Activated naive CD8-positive, alpha-beta T cell treated with anti-CD3 and anti-CD28 coated beads, Interleukin-2, amount 10 ng/mL, durations not matched to agents 7 days and 5 days (primary cell): ENCODE measurements at regions not wholly inside any gene's neighbourhood (a gene's known extent, or its start where the extent isn't known, plus 50 kb on each side); places are given as distances from the start of the nearest gene placed in this dataset.
"Not testable (repeated sequence)": the region's sequence is repeated elsewhere in the genome, so short reads cannot be mapped to it uniquely, and the experiment has no call there.

Source experiments
- ATAC-seq: fragments of 150-1000 bp; cut with Tn5 transposase; one replicate; pipeline ENCODE4 v1.10.0; 2021; ENCODE audit warnings: low read depth, moderate library complexity
- POLR2A ChIA-PET: fragments of 350-600 bp; sonication (Branson Sonifier 250); formaldehyde crosslinking; loops from one replicate; lab custom pipeline; 2021; ENCODE audit warnings: antibody characterized with exemption; lab: Charles Lee
- DNase-seq: peaks from one replicate; pipeline ENCODE4 v3.0.0; 2021
- H3K27ac Mint-ChIP-seq: one replicate; pipeline ENCODE4 v1.8.0; 2022; ENCODE audit warnings: mild to moderate bottlenecking, mixed read lengths
- H3K27me3 Mint-ChIP-seq: one replicate; pipeline ENCODE4 v1.8.0; 2022; ENCODE audit warnings: mild to moderate bottlenecking, moderate library complexity, mixed read lengths
- H3K36me3 Mint-ChIP-seq: one replicate; pipeline ENCODE4 v1.8.0; 2021; ENCODE audit warnings: mild to moderate bottlenecking, mixed read lengths
- H3K4me1 Mint-ChIP-seq: one replicate; pipeline ENCODE4 v1.8.0; 2021; ENCODE audit warnings: mixed read lengths
- H3K4me3 Mint-ChIP-seq: one replicate; pipeline ENCODE4 v1.8.0; 2022; ENCODE audit warnings: mild to moderate bottlenecking, moderate library complexity, mixed read lengths
- H3K9me3 Mint-ChIP-seq: one replicate; pipeline ENCODE4 v1.8.0; 2021; ENCODE audit warnings: mixed read lengths

DNA sequence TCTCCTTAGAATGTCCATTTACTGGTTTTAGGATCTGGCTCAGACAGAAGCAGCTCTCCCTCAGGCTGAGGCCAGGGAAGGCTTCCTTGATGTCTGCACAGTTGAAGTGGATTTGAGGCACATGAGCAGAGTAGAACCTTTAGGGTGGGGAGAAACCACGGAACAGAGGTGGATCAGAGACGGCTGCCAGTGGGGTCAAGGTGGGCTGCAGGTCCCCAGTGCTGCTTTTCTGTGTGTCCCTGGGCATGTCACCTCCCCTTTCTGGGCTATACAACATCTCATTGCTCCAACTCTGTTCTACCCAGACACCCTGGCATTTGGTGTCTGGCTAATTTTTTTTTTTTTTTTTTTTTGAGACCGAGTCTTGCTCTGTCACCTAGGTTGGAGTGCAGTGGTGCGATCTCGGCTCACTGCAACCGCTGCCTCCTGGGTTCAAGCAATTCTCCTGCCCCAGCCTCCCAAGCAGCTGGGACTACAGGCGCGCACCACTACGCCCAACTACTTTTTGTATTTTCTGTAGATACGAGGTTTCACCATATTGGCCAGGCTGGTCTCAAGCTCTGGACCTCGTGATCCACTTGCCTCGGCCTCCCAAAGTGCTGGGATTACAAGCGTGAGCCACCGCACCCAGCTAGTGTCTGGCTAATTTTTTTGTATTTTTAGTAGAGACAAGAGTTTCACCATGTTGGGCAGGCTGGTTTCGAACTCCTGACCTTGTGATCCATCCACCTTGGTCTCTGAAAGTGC is 73.3 kb upstream of the THOC3 start:
- H3K27me3 Mint-ChIP-seq, POLR2A ChIA-PET, H3K27ac Mint-ChIP-seq, ATAC-seq, H3K9me3 Mint-ChIP-seq, H3K4me3 Mint-ChIP-seq, H3K36me3 Mint-ChIP-seq, DNase-seq: not testable (repeated sequence)
- peaks cover 10% of the 10 kb centered on the region for H3K4me1 Mint-ChIP-seq

DNA sequence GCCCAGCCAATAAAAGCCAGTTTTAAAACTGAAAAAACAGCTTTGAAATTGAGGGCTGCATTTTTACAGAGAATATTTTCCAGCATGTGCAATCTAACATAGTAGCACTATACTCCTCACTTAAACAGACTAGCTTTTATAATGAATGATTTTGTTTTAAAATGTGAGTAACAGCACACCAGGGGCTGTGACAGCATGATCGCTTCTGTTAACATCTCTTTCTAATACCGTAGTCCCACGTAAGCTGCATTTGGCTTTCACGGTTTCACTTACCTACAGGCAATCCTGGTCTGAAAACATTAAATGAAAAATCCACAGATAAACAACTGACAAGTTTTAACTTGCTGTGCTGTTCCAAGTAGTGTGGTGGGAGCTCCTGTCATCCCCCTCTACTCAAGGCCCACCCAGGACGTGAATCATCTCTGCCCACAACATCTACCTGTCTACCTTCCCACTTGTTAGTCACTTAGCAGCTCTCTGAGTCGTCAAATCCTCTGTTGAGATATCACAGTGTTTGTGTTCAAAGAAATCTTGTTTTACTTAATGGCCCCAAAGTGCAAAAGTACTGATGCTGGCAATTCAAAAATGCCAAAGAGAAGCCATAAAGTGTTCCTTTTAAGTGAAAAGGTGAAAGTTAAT is 74.0 kb upstream of the THOC3 start:
- H3K36me3 Mint-ChIP-seq, H3K4me1 Mint-ChIP-seq, DNase-seq, H3K27me3 Mint-ChIP-seq, H3K9me3 Mint-ChIP-seq, POLR2A ChIA-PET: not testable (repeated sequence)
- peak; percentile 68 for ATAC-seq
- Mint-ChIP-seq H3K27ac (peak overlapping the region; percentile 65), H3K4me3 (peak overlapping the region; percentile 10)

GRCh38 chr5:176043252-176043829 is 75.2 kb upstream of the THOC3 start:
- ATAC-seq, POLR2A ChIA-PET, H3K27ac Mint-ChIP-seq, H3K27me3 Mint-ChIP-seq, DNase-seq, H3K4me1 Mint-ChIP-seq, H3K9me3 Mint-ChIP-seq, H3K4me3 Mint-ChIP-seq, H3K36me3 Mint-ChIP-seq: not testable (repeated sequence)

GRCh38 chr5:176043986-176044385 is 75.9 kb upstream of the THOC3 start:
- POLR2A ChIA-PET, H3K4me3 Mint-ChIP-seq, ATAC-seq, H3K9me3 Mint-ChIP-seq, H3K36me3 Mint-ChIP-seq, DNase-seq, H3K27ac Mint-ChIP-seq, H3K27me3 Mint-ChIP-seq: not testable (repeated sequence)
- H3K4me1 Mint-ChIP-seq, result peaks cover 12% of the 10 kb centered on the region

DNA sequence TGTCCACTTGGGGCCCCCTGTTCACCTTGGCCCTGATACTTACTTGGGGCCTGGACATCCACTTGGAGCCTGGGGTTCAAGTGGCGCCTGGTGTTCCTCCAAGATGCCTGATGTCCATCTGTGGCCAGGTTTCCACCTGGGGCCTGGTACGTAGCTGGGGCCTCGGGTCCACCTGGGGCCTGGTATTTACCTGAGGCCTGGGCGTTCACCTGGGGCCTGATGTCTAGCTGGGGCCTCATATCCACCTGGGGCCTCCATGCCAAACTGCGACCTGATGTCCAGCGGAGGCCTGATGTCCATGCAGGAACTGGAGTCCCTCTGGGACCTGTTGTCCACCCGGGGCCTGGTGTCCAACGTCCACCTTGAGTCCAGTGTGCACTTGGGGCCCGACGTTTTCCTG is 76.3 kb upstream of the THOC3 start:
- H3K27me3 Mint-ChIP-seq, H3K4me3 Mint-ChIP-seq: not testable (repeated sequence)

DNA sequence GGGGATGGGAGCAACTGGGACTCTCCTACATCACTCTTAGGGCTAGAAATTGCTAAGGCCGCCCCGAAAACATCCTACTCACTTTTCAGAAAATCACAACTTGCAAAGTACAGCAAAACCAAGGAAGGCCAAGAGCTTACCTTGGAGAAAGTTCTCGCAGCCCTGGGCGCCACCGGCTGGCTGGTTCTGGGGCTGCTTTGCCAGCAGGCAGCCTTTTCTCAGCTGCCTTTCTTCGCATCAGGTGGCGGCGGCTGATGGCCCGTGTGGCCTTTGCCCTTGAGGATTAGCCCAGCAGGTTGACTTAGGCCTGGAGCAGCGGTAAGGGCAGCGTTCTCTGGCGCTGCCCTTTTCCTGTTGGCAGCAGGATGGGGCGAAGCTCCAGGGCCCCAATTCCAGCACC is 77.3 kb upstream of the THOC3 start:
- ATAC-seq, POLR2A ChIA-PET, H3K36me3 Mint-ChIP-seq, DNase-seq, H3K27me3 Mint-ChIP-seq, H3K9me3 Mint-ChIP-seq, H3K4me3 Mint-ChIP-seq, H3K27ac Mint-ChIP-seq: not testable (repeated sequence)
- H3K4me1 Mint-ChIP-seq, result peaks cover 11% of the 10 kb centered on the region

More for the DNA sequence above, 76.3 kb upstream of the THOC3 start:
- peaks cover 12% of the 10 kb centered on the region for H3K4me1 Mint-ChIP-seq
- H3K36me3 Mint-ChIP-seq, POLR2A ChIA-PET, DNase-seq, ATAC-seq, H3K27ac Mint-ChIP-seq, H3K9me3 Mint-ChIP-seq: not testable (repeated sequence)

DNA sequence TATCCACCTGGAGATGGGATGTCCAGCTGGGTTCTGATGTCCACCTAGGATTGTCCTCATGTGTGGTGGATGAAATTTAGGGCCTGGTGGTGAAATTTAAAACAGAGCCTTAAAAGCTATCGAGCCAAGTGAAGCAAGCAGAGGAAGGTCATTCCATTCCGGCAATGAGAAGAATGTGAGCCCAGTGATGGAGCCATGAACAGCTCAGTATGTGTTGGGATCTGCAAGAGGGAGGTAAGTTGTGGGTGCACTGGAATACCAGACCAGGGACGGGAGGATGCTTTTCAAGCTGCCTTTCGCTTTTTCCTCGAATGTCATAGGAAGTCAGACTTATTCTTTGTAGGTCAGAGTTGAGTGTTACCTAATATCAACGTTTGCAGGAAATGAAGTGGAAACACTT is 80.6 kb upstream of the THOC3 start:
- POLR2A ChIA-PET, H3K9me3 Mint-ChIP-seq, H3K4me1 Mint-ChIP-seq, H3K36me3 Mint-ChIP-seq, H3K27me3 Mint-ChIP-seq, DNase-seq: not testable (repeated sequence)
- Mint-ChIP-seq H3K4me3 (peak overlapping the region; percentile 39), H3K27ac (peak overlapping the region; percentile 46)
- ATAC-seq, result peak; percentile 34

DNA sequence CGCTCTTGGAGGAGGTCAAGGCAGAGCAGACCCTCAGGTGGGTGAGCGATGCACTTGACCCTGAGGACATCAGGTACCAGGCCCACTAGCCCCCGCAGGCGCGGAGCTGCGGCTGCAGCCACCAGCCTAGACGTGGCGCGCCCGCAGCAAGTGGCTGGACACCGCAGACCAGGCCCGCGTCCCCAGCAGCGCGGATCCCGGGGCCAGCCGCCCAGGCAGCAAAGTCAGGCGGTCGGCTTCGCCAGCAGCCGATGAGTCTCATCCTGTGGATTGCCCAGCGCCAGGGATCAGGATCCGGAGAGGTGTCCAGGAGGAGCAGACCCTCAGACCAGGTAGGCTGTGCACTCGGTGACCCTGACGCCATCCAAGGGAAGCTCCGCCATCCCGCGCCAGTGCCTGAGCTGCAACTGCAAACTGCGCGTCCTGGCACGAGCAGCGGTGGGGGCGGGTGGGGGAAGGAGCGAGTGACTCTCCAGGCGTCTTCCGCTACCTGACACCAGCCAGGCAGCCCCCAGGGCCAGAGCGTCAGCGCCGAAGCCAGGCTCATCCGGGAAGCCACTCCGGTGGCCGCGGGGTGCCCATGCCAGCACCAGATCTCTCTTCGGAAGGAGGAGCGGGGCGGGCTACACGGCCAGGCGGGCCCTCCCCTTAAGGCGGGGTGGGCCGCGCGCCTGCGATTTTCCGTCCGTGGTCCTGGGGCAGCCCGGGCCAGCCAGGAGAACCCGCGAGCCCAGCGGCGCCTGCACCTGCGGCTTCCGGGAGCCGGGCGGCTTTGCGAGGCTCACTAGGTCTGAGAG is 92.6 kb upstream of the THOC3 start:
- DNase-seq (peak; percentile 47), ATAC-seq (peak; percentile 98)
- H3K27me3 Mint-ChIP-seq, H3K4me3 Mint-ChIP-seq, H3K36me3 Mint-ChIP-seq, H3K9me3 Mint-ChIP-seq, POLR2A ChIA-PET, H3K4me1 Mint-ChIP-seq, H3K27ac Mint-ChIP-seq: not testable (repeated sequence)

- H3K36me3 Mint-ChIP-seq, POLR2A ChIA-PET, H3K4me3 Mint-ChIP-seq, H3K4me1 Mint-ChIP-seq, H3K27ac Mint-ChIP-seq, H3K9me3 Mint-ChIP-seq, H3K27me3 Mint-ChIP-seq, ATAC-seq, DNase-seq: not testable (repeated sequence)
Observed at GRCh38 chr5:176061269-176061622, 93.1 kb upstream of the THOC3 start.

GRCh38 chr5:176061660-176062059 is 93.5 kb upstream of the THOC3 start:
- POLR2A ChIA-PET, H3K4me1 Mint-ChIP-seq, H3K36me3 Mint-ChIP-seq, DNase-seq, H3K4me3 Mint-ChIP-seq, ATAC-seq, H3K9me3 Mint-ChIP-seq, H3K27ac Mint-ChIP-seq, H3K27me3 Mint-ChIP-seq: not testable (repeated sequence)

DNA sequence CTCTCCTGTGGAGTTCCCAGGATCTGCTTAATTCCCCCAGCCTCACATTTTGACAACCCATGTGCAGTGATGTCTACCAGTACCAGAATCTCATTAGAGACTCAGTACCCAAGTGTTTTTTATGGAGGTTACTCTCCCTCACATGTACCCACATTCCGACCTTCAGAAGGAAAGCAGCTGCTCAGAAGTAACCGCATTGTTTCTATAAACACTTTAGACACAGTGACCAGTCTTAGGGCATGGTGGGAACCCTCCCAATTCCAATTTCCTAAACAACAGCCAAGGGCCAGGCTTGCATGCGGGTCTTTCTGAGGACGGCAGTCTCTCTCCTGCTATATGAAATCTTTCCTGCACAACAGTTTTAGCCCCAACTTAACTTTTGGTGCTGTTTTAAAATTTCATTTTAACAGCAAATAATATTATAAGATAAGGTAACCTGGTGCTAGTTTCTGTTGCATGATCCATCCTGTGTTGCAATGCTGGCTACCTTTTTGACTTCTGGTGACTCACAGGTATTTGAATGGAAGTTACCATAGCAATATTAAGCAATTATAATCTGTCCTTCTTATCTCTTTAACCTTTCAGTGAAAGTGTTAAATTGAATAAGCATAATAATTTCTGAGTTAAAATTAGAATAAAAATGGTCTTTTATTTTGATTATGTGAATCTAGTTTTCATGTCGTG is 98.3 kb upstream of the THOC3 start:
- H3K9me3 Mint-ChIP-seq, H3K4me3 Mint-ChIP-seq, DNase-seq, H3K27me3 Mint-ChIP-seq, POLR2A ChIA-PET, ATAC-seq, H3K27ac Mint-ChIP-seq, H3K4me1 Mint-ChIP-seq, H3K36me3 Mint-ChIP-seq: not testable (repeated sequence)

DNA sequence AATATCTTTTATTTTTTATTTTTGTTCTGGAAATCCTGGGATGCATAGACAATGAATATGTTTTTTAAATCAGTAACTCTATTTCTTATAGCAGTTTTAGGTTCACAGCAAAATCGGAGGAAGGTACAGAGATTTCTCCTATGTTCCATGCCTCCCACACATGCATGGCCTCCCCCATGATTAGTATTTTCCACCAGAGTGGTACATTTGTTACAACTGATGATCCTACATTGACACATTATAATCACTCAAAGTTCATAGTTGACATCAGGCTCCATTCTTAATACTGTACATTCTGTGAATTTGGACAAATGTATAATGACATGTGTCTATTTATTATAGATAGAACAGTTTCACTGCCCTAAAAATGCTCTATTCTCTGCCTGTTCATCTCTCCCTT is 99.0 kb upstream of the THOC3 start:
- H3K4me1 Mint-ChIP-seq, H3K4me3 Mint-ChIP-seq, POLR2A ChIA-PET, H3K27ac Mint-ChIP-seq, ATAC-seq, H3K9me3 Mint-ChIP-seq, H3K27me3 Mint-ChIP-seq, DNase-seq, H3K36me3 Mint-ChIP-seq: not testable (repeated sequence)

GRCh38 chr5:176067948-176068347 is 99.8 kb upstream of the THOC3 start:
- DNase-seq, ATAC-seq, H3K4me1 Mint-ChIP-seq, H3K27ac Mint-ChIP-seq, H3K27me3 Mint-ChIP-seq, POLR2A ChIA-PET, H3K36me3 Mint-ChIP-seq, H3K9me3 Mint-ChIP-seq, H3K4me3 Mint-ChIP-seq: not testable (repeated sequence)
